Uterus (tissue), 3 donors: ENCODE measurements at regions not wholly inside any gene's neighbourhood (a gene's known extent, or its start where the extent isn't known, plus 50 kb on each side); places are given as distances from the start of the nearest gene placed in this dataset.

Experiments
- DNase-seq, 2 donors: peaks; one replicate each; pipeline ENCODE4 v3.0.0-alpha.2; 2019 to 2020
- H3K27ac ChIP-seq, 2 donors: fragments of 200-600 bp; sonication (generic); 1 replicate in 1 of 2; 2 replicates in 1 of 2; pipeline ENCODE4 v1.5.1; 2016 to 2018
- H3K27me3 ChIP-seq, 2 donors: fragments of 200-600 bp; sonication (generic); one replicate each; pipeline ENCODE4 v1.5.1; 2018 to 2019; ENCODE audit warnings: control low read depth in 1 of 2
- H3K36me3 ChIP-seq, 2 donors: fragments of 200-600 bp; sonication (generic); one replicate each; pipeline ENCODE4 v1.5.1; 2019; ENCODE audit warnings: control low read depth in 1 of 2
- H3K4me1 ChIP-seq, 2 donors: fragments of 200-600 bp; sonication (generic); one replicate each; pipeline ENCODE4 v1.5.1; 2018 to 2019; ENCODE audit warnings: control low read depth in 1 of 2
- H3K4me3 ChIP-seq, 2 donors: fragments of 200-600 bp; sonication (generic); 1 replicate in 1 of 2; 2 replicates in 1 of 2; pipeline ENCODE4 v1.5.1; 2018 to 2019; ENCODE audit warnings: mild to moderate bottlenecking in 1 of 2
- H3K9me3 ChIP-seq, 2 donors: fragments of 200-600 bp; sonication (generic); one replicate each; pipeline ENCODE4 v1.5.1; 2019; ENCODE audit warnings: control low read depth in 1 of 2
- POLR2A ChIP-seq, 2 donors: fragments of 450-650 bp; IDR thresholded peaks; one replicate each; pipeline ENCODE4 v1.6.1; 2016; ENCODE audit warnings: antibody characterized with exemption in 2 of 2, mild to moderate bottlenecking in 1 of 2, moderate library complexity in 1 of 2
- intact Hi-C: fragments of 100-400 bp; cut with DNase I; formaldehyde crosslinking; loops from one replicate; pipeline ENCODE4 v1.15.1; 2023; ENCODE audit warnings: low total_unique reads
- TF ChIP-seq, protein P1 (sequence below), 4 experiments: fragments of 200-600 bp in 2 of 4; fragments of 450-650 bp in 2 of 4; sonication (generic) in 2 of 4; IDR thresholded peaks; one replicate each; pipeline ENCODE4 v1.5.1; 2016 to 2019; ENCODE audit warnings: antibody characterized with exemption in 4 of 4, mild to moderate bottlenecking in 2 of 4, moderate library complexity in 1 of 4
- donor health status: DM: yes; HTN: yes; CAD: no.

DNA sequence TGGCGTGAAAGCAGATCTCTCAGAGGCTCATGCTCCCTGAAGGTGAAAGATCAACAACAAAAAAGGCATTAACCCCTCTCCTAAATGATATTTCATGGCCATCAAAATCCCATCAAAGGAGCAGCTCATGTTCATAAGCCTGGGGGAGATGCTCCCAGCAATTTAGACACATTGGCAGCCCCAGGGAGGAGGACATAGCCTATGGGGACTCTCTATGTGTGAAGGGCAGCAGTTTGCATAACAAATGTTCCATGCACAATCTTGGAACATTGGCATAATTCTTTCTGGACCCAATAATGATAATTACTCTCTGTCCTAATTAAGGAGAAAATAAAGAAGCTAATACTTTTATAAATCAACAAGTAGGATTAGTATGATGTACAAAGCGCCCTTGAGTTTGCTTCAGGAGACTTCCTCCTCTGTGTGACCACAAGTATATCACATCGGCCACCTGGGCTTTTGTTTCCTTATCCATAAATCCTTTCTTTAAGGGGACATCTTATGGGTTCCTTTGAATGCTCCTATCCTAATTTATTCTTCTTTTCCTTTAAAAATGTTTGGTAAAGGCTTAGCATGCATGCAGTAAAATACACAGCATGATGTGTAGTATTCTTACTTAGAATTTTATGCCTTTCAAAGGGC lies 161.9 kb upstream of the PLEKHG7 start:
- peak overlapping the region in 1 of 2 donors; percentile 36 for H3K27ac ChIP-seq
- no peaks in the 10 kb centered on the region for H3K9me3 ChIP-seq

DNA sequence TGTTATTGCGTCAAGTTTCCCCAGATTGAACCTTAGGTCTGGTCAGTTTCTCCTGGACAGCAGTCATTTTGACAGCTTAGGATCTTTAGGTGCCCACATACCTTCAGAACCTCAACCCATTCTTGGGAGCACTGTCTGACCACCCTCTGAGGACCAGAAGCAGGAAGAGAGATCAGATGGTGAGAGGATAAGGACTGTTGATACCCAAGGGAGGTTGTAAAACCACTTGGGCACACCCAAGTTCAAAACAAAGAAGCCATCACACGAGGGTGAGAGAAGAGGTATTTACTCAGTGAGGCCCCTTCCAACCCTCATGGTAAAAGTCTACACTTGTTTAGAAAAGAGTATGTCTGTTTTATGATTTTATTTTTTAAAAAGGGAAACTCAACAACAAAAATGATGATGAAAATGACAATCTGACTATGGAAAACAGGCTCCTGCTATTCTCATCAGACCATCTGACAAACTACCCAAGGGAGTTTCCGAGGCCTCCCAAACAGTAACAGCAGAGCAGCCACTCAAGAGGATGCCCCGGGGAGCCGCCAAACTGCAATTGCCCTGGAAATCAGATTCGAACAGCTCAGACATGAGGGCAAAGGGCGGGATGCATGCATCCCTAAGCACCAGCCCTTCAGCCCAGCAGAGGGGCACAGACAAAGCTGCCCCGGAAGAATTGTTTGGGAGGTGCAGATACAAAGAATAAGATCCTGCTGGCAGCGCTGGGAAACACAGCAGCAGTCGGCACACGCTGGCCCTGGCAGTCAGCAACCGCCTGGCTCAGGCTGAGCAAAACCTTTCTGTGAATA lies 162.6 kb upstream of the PLEKHG7 start:
- H3K4me1 ChIP-seq = no peaks in the 10 kb centered on the region
- peak overlapping the region; percentile 36 to 38 for H3K27ac ChIP-seq
- intact Hi-C loops = no loop called here
- H3K36me3 ChIP-seq = no peaks in the 10 kb centered on the region
- no peak overlapping the region for H3K4me3 ChIP-seq
- no peak for TF ChIP-seq POLR2A (IDR thresholded peaks at IDR 0.05)
- TF ChIP-seq, protein P1, sequence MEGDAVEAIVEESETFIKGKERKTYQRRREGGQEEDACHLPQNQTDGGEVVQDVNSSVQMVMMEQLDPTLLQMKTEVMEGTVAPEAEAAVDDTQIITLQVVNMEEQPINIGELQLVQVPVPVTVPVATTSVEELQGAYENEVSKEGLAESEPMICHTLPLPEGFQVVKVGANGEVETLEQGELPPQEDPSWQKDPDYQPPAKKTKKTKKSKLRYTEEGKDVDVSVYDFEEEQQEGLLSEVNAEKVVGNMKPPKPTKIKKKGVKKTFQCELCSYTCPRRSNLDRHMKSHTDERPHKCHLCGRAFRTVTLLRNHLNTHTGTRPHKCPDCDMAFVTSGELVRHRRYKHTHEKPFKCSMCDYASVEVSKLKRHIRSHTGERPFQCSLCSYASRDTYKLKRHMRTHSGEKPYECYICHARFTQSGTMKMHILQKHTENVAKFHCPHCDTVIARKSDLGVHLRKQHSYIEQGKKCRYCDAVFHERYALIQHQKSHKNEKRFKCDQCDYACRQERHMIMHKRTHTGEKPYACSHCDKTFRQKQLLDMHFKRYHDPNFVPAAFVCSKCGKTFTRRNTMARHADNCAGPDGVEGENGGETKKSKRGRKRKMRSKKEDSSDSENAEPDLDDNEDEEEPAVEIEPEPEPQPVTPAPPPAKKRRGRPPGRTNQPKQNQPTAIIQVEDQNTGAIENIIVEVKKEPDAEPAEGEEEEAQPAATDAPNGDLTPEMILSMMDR (IDR thresholded peaks at IDR 0.05) = no peak
- DNase-seq = no peak
- no peaks in the 10 kb centered on the region for H3K27me3 ChIP-seq
- no peaks in the 10 kb centered on the region for H3K9me3 ChIP-seq

More for the DNA sequence above, 161.9 kb upstream of the PLEKHG7 start:
- Histone ChIP-seq H3K36me3 (no peaks in the 10 kb centered on the region), H3K4me3 (no peak overlapping the region), H3K4me1 (no peaks in the 10 kb centered on the region), H3K27me3 (no peaks in the 10 kb centered on the region)
- DNase-seq = no peak
- no peak for TF ChIP-seq POLR2A (IDR thresholded peaks at IDR 0.05)
- TF ChIP-seq, protein P1 (IDR thresholded peaks at IDR 0.05) = no peak
- intact Hi-C loops = no loop called here

DNA sequence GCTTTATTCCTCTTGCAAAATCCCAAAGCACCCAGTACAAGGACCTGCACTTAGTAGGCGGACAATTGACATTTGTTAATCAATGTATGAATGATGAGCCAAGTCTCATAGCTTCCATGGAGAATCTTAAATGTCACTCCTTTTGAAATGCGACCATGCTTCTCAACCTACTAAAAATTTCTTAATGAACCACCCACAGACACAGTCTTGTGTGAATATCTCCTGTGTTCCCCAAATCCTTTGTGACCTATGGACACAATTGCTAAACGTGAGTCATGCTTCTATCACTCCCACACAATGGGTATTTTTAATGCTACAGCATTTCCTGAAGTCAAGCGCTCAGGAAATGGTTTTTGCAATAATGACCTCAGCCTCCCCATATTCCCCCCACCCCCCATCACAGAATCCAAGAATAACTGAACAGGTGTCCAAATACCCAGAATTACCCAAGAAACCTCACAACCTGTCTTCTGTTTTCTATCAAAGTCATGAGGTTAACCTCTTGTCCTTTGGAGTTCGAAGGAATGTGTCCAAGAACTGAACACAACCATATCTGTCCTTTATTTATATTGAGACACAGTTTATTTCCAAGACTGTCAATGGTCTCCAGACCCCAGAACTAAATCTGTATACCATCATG lies 163.6 kb upstream of the PLEKHG7 start:
- Histone ChIP-seq H3K4me3 (no peak overlapping the region), H3K36me3 (no peaks in the 10 kb centered on the region), H3K27ac (peak overlapping the region; percentile 38 to 52), H3K27me3 (no peaks in the 10 kb centered on the region), H3K9me3 (no peaks in the 10 kb centered on the region), H3K4me1 (no peaks in the 10 kb centered on the region)
- peak in 1 of 2 donors; percentile 56 for DNase-seq
- TF ChIP-seq, protein P1 (IDR thresholded peaks at IDR 0.05) = no peak
- TF ChIP-seq POLR2A (IDR thresholded peaks at IDR 0.05) = no peak
- intact Hi-C loops = no loop called here

DNA sequence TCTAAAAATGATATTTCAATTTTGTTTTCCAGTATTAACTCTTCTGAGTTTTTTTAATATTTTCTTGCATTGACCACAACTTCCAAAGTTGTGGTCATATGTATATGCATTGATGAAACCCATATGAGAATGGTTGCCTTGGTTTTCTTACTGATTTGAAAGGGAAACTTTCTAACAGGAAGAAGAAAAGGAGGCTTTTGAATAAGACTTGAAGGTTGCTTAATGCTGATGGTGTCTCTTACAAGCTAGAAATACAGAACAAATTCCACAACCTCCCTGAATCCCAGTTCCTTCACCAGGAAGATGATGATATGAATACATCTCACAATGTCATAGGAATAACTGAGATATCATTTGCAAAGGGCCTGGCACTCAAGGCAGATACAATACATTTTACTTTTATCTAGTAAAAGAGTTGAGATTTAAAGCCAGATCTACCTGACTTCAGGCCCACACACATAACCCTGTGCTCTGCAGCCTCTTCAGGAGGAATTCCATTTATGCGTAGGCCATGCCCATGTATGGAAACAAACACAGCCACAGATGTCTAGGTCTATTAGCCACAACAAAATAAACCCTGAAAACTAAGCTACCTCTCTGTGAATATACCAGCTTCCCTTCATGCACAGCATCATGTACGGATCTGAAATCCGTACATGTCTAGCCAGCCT lies 165.4 kb upstream of the PLEKHG7 start:
- no peaks in the 10 kb centered on the region for H3K9me3 ChIP-seq
- intact Hi-C loops = no loop called here
- H3K36me3 ChIP-seq = no peaks in the 10 kb centered on the region
- no peak overlapping the region for H3K27ac ChIP-seq
- H3K4me1 ChIP-seq = no peaks in the 10 kb centered on the region
- H3K27me3 ChIP-seq = no peaks in the 10 kb centered on the region
- no peak for DNase-seq
- H3K4me3 ChIP-seq = no peak overlapping the region
- TF ChIP-seq, protein P1 (IDR thresholded peaks at IDR 0.05) = no peak
- no peak for TF ChIP-seq POLR2A (IDR thresholded peaks at IDR 0.05)
